HG03097 (cell line): ENCODE measurements at regions not wholly inside any gene's neighbourhood (a gene's known extent, or its start where the extent isn't known, plus 50 kb on each side); places are given as distances from the start of the nearest gene placed in this dataset.

Experiments
- ATAC-seq: cut with Tn5 transposase; IDR thresholded peaks from one replicate; pipeline ENCODE4 v1.9.1; 2021; ENCODE audit not compliant: unreplicated experiment, low FRiP score

DNA sequence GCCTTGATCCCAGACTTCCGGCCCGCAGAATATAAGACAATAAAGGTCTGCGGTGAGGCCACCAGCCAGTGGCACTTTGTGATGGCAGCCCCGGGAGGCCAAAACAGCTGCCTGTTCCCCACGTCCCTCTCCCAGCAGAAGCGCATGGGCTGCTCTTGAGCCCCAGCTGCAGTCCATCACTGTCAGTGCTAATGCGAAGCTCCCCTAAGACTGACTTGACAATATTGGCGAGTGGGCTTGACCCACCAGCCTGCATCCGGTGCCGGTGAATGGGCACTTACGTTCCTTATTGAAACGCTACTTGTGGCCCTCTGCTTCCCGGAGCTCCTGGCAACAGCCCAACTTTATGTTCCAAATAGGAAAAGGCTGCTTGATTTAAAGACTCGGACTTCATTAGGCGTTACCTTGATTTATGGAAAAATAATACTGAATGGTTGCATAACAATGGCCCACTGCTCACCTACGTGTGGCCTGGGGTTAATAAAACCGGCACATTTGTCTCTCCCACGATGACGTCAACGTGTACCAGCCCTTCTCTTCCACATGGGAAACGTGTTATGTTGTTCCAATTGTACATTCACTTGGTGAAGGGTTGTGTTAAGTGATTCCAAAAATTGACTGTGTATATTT, 93.4 kb upstream of the SEPTIN5 start:
- ATAC-seq, result no peak

DNA sequence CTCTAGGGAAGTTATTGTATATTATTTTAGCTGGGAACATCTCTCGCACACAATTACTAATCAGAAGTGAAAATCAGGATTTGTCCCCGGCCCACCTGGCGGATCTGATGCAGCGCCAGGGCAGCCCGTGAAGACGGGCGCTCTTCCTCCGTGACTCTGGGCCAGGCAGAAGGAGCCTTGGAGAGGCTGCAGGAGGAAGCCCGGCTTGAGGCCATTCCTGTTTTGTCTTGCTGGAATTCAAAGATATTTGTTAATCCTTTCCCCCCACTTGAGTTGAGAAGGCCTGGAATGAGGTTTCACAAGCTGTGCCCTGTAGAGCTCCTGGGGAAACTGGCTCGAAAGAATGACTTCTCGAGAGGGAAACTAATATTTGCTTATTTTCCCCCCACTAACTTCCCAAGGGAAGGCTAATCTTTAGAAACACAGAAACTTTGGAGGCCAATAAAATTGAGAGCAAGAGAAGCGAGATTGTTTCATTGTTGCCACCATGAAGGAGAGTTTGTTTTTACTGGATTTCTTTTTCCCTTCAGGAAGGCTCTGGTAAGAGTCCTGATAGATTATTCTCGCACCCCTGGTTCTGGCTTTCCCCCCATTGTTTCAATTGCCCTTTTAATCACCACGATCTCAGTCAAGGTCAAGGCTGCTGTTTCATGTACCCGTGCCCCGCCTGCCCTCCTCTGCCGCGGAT, 92.8 kb upstream of the SEPTIN5 start:
- no peak for ATAC-seq

- ATAC-seq, result no peak
These were observed 92.3 kb upstream of the SEPTIN5 start for GRCh38 chr22:19622061-19622441.

GRCh38 chr22:19625331-19626041, 88.8 kb upstream of the SEPTIN5 start:
- no peak for ATAC-seq

- no peak for ATAC-seq
These were observed 88.2 kb upstream of the SEPTIN5 start for GRCh38 chr22:19626042-19626587.

GRCh38 chr22:19626666-19627065, 87.6 kb upstream of the SEPTIN5 start:
- ATAC-seq, result no peak

GRCh38 chr22:19628038-19628776, 86.1 kb upstream of the SEPTIN5 start:
- no peak for ATAC-seq

GRCh38 chr22:19629331-19629719, 85.0 kb upstream of the SEPTIN5 start:
- ATAC-seq, result no peak

GRCh38 chr22:19629720-19630419, 84.4 kb upstream of the SEPTIN5 start:
- ATAC-seq, result no peak

DNA sequence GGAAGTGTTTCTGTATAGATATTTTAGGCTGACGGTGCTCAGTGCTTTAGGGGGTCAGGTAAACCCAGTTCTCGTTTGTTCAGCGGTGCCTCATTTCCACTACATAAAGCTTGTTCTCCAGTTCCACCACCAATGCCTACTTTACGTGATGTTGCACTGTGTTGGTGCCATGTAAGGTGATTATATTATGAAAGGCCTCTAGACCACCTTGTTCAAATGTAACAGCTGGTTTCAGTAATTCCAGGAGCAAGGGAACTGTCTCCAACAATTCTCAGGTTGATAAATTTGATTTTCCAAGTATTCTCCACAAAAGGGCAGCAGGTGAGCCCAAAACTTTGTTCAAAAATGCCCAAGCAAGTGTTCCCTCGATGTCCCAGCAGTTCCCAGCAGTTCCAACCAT, 83.7 kb upstream of the SEPTIN5 start:
- no peak for ATAC-seq

DNA sequence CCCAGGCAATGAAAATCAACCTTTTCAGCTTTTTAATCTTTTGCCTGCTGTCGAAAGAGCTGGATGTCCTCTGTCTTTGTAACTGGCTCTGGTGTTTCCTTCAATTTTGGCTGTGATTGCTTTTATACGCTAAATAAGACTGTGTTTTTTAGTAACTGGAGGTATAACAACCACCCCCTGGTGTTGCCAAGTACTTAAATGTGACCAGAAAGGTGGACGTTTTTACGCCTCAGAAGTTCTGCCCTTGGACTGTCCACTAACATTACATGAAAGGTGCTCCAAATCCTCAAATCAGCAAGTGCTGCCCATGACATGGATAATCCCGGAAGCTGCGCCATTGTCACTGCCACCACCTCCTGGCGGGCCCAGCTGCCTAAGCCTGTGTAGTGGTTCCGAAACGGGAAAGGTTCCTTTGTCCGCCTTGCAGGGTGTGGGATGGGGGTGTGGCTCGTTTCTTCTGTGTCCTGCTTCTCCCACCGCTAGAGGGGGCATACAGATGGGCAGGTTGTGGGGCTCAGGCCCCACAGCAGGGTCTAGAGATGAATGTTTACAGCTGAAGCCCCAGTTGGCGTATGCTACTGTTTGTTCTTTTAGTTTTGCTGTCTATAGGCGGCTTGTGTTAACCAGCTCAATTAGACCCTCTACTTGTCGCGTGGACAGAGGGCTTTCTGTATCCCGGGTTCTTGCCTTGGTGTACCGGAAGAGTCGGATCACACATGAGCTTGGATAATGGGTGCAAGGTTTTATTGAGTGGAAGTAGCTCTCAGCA, 82.2 kb upstream of the SEPTIN5 start:
- ATAC-seq, result no peak

GRCh38 chr22:19632668-19633148, 81.6 kb upstream of the SEPTIN5 start:
- no peak for ATAC-seq

DNA sequence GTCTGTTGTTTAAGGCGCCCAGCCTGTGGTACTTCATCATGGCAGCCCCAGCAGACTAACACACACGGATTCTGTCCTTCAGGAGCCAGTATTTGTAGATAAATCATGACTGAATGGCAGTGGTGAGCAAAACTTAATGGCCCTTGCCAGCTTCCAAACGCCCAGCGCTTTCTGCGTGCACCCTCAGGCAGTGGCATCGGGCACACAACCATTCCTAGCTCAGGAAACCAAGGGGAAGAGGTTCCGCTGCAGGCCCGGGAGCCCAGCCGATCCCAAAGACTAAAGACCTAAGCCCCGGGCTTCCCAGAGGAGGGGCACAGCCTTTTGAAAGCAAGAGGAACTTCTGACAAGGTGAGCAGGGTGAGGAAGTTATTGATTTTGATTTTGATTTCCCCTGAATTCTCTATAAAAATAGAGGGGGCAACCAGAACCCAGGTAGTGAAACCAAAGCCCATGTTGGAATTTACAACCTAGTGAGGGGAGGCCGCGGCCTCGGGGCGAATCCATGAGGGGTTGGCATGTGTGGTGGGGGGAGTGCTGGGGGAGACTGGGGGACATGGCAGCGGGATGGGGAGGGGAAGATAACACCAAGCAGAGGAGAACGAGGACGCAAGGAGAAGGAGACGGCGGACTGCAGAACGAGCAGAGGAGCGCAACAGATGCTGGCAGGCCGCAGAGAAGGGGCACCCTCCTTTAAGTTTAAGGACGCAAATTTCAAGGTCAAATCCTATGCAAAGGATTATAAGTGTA, 79.9 kb upstream of the SEPTIN5 start:
- ATAC-seq, result no peak

DNA sequence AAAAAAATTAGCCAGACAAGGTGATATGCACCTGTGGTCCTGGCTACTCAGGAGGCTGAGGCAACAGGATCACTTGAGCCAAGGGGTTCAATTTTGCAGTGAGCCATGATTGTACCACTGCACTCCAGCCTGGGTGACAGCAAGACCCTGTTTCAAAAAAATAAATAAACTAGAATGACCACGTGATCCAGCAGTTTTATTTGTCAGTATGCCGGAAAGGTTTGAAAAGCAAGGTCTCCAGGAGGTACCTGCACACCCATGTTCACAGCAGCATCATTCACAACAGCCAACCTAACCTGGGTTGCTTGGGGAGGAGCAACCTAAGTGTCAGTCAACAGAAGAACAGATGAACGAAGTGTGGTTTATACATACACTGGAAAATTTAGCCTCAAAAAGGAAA, 78.7 kb upstream of the SEPTIN5 start:
- ATAC-seq, result no peak

DNA sequence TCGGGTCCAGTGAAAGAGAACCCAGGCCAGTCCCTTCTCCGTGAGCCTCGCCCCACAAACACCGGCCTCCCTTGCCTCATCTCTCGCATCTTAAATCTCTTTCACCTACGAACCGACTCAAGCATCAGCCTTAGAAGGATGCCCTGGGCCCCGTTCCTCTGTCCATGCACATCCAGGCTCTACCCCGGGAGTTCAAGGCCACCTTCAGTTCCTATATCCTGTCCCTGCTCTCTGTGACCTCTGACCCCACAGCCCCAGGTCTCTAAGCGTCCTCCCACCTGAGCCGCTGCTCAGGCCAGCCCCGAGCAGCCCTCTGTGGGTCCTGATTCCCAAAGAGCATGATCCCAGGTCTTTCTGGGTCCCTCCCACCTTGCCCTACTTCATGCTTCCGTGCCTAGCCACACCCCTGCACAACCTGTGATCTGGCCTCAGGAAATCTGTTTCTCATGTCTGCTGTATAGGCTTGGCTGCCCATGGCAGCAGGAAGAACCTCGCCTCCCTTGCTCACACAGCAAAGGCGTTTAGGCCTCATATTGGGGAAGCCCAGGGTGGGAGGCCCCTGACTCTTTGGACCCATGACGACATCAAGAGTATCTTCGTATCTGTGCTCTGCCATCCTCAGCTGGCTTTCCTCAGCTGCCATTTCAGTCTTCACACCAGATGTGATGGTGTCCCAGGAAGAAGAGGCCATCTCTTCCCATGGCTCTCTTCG, 77.5 kb upstream of the SEPTIN5 start:
- no peak for ATAC-seq

GRCh38 chr22:19637408-19638281, 76.7 kb upstream of the SEPTIN5 start:
- no peak for ATAC-seq

GRCh38 chr22:19638282-19639015, 75.9 kb upstream of the SEPTIN5 start:
- no peak for ATAC-seq
